Activated T-cell treated with anti-CD3 and anti-CD28 coated beads, Interleukin-2, amount 50 U/mL, for 72 hours (primary cell): ENCODE measurements at regions not wholly inside any gene's neighbourhood (a gene's known extent, or its start where the extent isn't known, plus 50 kb on each side); places are given as distances from the start of the nearest gene placed in this dataset.
"Not testable (repeated sequence)": the region's sequence is repeated elsewhere in the genome, so short reads cannot be mapped to it uniquely, and the experiment has no call there.

Source experiments
- ATAC-seq, 2 donors: fragments of 150-1000 bp; cut with Tn5 transposase; replicated peaks in 1 of 2; 2 replicates each; pipeline ENCODE4 v1.10.0; 2021; ENCODE audit warnings: moderate library complexity in 2 of 2, mild to moderate bottlenecking in 1 of 2
- DNase-seq, 2 donors: peaks; one replicate each; pipeline ENCODE4 v3.0.0; 2021 to 2022; ENCODE audit warnings: mixed read lengths in 1 of 2
- H3K27ac Mint-ChIP-seq: one replicate; pipeline ENCODE4 v1.8.0; 2022; ENCODE audit warnings: mild to moderate bottlenecking, moderate library complexity, mixed read lengths
- H3K27me3 Mint-ChIP-seq: one replicate; pipeline ENCODE4 v1.8.0; 2022; ENCODE audit warnings: low read depth, mixed read lengths
- H3K36me3 Mint-ChIP-seq, 2 donors: one replicate each; pipeline ENCODE4 v1.8.0; 2022; ENCODE audit warnings: mixed read lengths in 2 of 2, mild to moderate bottlenecking in 1 of 2; ENCODE audit not compliant: insufficient read depth in 2 of 2
- H3K4me1 Mint-ChIP-seq: one replicate; pipeline ENCODE4 v1.8.0; 2022; ENCODE audit warnings: low read depth, mixed read lengths
- H3K4me3 Mint-ChIP-seq, 2 donors: one replicate each; pipeline ENCODE4 v1.8.0; 2022; ENCODE audit warnings: mild to moderate bottlenecking in 2 of 2, mixed read lengths in 2 of 2, moderate library complexity in 2 of 2
- H3K9me3 Mint-ChIP-seq, 2 donors: one replicate each; pipeline ENCODE4 v1.8.0; 2022; ENCODE audit warnings: mixed read lengths in 2 of 2

DNA sequence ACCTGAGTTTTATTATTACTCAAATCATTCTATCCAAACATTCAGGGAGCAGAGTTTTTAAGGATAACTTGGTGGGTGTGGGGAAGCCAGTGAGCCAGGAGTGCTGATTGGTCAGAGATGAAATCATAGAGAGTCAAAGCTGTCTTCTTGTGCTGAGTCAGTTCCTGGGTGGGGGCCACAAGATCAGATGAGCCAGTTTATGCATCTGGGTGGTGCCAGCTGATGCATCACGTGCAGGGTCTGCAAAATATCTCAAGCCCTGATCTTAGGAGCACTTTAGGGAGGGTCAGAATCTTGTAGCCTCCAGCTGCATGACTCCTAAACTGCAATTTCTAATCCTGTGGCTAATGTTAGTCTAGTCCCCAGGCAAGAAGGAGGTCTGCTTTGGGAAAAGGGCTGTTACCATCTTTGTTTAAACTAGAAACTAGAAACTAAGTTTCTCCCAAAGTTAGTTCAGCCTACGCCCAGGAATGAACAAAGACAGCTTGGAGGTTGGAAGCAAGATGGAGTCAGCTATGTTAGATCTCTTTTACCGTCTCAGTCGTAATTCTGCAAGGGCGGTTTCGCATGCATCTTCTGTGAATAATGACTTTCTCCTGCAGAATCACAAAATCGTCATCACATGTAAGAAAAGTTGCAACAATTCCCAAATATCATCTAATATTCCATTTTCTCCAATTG, 97.5 kb downstream of the ZNF664 start:
- not testable (repeated sequence) for H3K27me3 Mint-ChIP-seq, H3K4me1 Mint-ChIP-seq, H3K4me3 Mint-ChIP-seq, ATAC-seq, DNase-seq, H3K27ac Mint-ChIP-seq, H3K9me3 Mint-ChIP-seq, H3K36me3 Mint-ChIP-seq

DNA sequence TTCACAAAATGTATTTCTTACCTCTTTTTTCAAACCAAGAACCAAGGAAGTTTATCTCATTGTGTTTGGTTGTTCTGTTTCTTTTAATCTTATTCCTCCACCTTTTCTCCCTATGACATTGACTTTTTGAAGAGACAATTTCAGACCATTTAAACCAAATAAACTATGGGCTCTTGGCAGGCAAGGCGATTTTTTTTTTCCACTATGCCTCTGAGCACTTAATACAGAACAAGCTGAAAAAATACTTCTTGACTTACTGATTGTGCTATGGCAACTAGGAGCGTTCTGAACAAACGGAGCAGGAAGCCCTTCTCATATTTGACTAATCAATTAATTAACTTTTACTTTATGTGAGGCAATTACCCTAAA, 98.0 kb downstream of the ZNF664 start:
- peaks cover 6% of the 10 kb centered on the region for H3K4me1 Mint-ChIP-seq
- ATAC-seq = no peak
- H3K27me3 Mint-ChIP-seq = no peaks in the 10 kb centered on the region
- H3K4me3 Mint-ChIP-seq = no peak overlapping the region
- DNase-seq = no peak
- H3K9me3 Mint-ChIP-seq = no peaks in the 10 kb centered on the region
- H3K36me3 Mint-ChIP-seq = no peaks in the 10 kb centered on the region
- H3K27ac Mint-ChIP-seq = no peak overlapping the region

DNA sequence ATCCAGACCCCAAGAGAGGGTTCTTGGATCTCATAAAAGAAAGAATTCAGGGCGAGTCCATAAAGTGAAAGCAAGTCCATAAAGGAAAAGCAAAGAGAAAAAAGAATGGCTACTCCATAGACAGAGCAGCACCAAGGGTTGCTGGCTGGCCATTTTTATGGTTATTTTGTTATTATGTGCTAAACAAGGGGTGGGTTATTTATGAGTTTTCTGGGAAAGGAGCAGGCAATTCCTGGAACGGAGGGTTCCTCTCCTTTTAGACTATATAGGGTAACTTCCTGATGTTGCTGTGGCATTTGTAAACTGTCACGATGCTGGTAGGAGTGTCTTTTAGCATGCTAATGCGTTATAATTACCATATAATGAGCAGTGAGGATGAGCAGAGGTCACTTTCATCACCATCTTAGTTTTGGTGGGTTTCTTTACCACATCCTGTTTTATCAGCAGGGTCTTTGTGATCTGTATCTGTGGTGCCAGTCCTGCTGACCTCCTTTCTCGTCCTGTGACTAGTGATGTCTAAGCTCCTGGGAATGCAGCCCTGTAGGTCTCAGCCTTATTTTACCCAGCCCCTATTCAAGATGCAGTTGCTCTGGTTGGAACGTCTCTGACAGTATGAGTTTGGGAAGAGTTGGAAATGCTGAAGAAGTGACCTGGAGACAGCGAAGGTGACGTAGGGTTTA, 100.5 kb downstream of the ZNF664 start:
- Mint-ChIP-seq H3K4me3 (no peak overlapping the region), H3K9me3 (no peaks in the 10 kb centered on the region), H3K27ac (no peak overlapping the region), H3K4me1 (peaks cover 6% of the 10 kb centered on the region), H3K27me3 (no peaks in the 10 kb centered on the region), H3K36me3 (no peaks in the 10 kb centered on the region)
- no peak for ATAC-seq
- no peak for DNase-seq

DNA sequence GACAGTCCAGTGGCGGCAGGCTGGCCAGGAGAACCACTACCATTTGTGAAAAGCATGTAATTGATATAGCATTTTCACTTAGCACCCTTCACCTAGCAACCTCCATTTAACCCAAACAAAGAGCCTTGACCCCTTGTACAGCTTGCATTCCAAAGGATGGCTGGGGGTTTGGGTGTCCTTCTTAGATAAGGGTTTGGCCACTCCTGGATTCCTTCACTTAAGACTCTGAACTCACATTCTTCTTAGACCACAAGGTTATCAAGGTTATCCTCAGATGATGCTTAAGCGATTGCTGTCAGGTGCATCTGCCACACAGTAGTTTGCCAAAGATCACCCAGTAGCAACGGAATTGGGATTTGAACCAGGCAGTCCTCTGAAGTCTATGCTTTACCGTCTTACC, 102.8 kb downstream of the ZNF664 start:
- H3K27ac Mint-ChIP-seq = no peak overlapping the region
- ATAC-seq (no peak), DNase-seq (no peak)

DNA sequence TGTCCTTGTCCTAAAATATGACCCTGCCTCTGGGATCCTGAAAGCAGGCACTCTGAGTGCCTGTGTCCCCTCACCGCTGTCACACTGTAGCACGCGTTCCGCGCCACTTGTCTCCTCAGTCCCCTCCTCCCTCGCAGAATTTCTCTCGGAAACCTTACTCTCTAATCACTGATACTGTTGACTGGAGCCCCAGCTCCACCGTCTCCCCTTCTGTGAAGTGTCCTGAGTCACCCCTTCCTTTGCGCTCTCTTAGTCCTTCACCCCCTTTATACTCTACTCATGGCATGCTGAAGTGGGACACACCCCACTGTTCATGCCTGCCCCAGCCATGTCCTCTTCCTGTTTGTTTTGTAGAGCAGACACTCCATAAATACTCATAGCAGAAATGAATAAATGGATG, 104.7 kb downstream of the ZNF664 start:
- Mint-ChIP-seq H3K4me1 (no peaks in the 10 kb centered on the region), H3K27me3 (no peaks in the 10 kb centered on the region), H3K4me3 (no peak overlapping the region), H3K9me3 (no peaks in the 10 kb centered on the region), H3K27ac (no peak overlapping the region), H3K36me3 (no peaks in the 10 kb centered on the region)
- ATAC-seq (no peak), DNase-seq (no peak)

More for the DNA sequence above, 102.8 kb downstream of the ZNF664 start:
- Mint-ChIP-seq H3K4me1 (no peaks in the 10 kb centered on the region), H3K36me3 (no peaks in the 10 kb centered on the region), H3K4me3 (no peak overlapping the region), H3K9me3 (no peaks in the 10 kb centered on the region), H3K27me3 (no peaks in the 10 kb centered on the region)

DNA sequence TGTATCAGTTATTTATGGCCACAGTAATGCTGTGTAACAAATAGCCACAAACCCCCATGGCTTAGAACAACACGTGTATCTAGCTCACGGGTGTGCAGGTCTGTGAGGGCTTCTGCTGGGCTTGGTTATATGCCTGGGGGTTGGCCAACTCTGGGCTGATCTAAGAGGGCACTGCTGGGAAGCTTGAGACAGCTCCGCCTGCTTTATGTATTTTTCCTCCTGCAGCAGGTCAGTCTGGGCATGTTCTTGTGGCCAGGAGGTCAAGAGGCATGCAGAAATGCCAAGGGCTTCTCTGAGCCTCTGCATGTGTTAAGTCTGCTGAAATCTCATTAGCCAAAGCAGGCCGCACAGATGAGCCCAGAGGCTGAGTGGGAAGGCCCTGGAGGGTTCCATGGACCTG, 105.8 kb downstream of the ZNF664 start:
- Mint-ChIP-seq H3K4me1 (no peaks in the 10 kb centered on the region), H3K27ac (no peak overlapping the region), H3K4me3 (no peak overlapping the region), H3K9me3 (no peaks in the 10 kb centered on the region), H3K36me3 (no peaks in the 10 kb centered on the region), H3K27me3 (no peaks in the 10 kb centered on the region)
- no peak for ATAC-seq
- DNase-seq = no peak

DNA sequence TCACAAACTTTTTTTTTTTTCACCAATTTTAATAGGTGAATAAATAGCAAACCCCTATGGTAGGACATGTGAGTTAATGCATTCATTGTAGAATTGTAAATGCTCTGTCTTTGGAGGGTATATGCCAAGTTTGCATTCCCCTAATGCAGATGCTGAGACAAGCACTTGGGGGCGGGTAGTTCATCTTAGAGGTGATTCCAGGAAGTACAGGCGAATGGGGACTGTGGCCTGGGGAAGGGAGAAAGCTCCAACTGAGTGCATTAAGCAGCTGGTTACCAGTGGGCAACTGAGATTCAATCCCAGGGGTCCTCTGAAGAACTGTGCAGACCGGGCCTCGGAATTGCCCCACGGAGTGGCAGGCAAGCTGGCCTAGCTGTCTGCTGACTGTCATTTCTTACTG, 107.6 kb downstream of the ZNF664 start:
- Mint-ChIP-seq H3K27ac (no peak overlapping the region), H3K4me1 (no peaks in the 10 kb centered on the region), H3K9me3 (no peaks in the 10 kb centered on the region), H3K27me3 (no peaks in the 10 kb centered on the region), H3K4me3 (no peak overlapping the region), H3K36me3 (no peaks in the 10 kb centered on the region)
- DNase-seq (no peak), ATAC-seq (no peak)

DNA sequence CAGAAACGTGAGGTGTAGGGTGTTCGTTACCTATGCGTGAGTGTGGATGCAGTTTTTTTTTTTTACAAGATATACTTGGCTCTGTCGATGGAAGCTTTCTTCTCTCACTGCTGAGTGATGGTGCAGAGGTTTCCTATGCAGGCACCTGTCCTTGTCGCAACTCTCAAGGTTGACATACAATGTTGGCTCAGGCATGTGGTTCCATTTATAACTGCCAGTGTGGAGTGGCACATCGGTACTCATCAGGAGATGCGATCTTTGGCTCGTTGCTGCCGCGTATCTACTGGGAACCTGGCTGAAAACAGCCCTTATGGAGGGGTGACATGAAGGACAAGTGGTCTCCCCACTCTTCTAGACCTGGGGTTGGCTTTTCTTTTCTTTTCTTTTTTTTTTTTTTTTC, 109.0 kb downstream of the ZNF664 start:
- no peak for ATAC-seq
- Mint-ChIP-seq H3K4me3 (no peak overlapping the region), H3K27me3 (no peaks in the 10 kb centered on the region), H3K9me3 (no peaks in the 10 kb centered on the region), H3K36me3 (no peaks in the 10 kb centered on the region), H3K4me1 (no peaks in the 10 kb centered on the region), H3K27ac (no peak overlapping the region)
- no peak for DNase-seq

DNA sequence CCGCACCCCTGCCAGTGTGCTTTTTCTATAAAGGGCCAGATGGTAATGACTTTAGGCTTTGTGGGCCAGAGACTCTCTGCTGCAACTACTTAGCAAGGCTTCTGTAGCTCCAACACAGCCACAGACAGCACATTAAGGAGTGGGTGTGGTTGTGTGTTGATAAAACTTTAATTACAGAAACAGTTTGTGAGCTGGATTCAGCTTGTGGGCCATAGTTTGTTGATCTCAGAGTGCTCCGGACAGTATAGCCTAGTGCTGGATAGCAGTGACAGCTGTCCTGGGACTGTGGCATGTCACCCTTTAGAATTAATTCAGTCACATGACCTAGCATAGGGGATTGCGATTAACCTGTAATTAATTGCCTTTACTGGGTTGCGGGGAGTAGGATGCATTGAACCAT, 109.7 kb downstream of the ZNF664 start:
- Mint-ChIP-seq H3K4me3 (no peak overlapping the region), H3K27ac (no peak overlapping the region), H3K4me1 (no peaks in the 10 kb centered on the region), H3K9me3 (no peaks in the 10 kb centered on the region), H3K27me3 (no peaks in the 10 kb centered on the region), H3K36me3 (no peaks in the 10 kb centered on the region)
- DNase-seq (no peak), ATAC-seq (no peak)

DNA sequence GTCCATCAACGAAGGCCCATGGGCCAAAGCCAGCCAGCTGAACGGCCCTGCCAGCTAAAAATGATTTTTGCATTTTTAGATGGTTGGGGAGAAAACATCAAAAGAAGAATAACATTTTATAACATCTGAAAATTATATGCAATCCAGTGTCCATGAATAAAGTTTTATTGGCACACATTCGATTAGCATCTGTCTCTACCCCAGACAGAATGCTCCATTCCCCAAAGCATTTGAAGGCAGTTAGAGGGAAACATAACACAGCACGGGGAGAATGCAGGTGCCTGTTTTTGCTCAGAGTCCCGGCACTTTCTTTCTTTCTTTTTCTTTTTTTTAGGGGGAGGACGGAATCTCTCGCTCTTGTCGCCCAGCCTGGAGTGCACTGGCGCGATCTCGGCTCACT, 110.7 kb downstream of the ZNF664 start:
- Mint-ChIP-seq H3K27ac (no peak overlapping the region), H3K4me3 (no peak overlapping the region), H3K36me3 (no peaks in the 10 kb centered on the region), H3K9me3 (no peaks in the 10 kb centered on the region), H3K27me3 (no peaks in the 10 kb centered on the region), H3K4me1 (no peaks in the 10 kb centered on the region)
- ATAC-seq (no peak), DNase-seq (no peak)

DNA sequence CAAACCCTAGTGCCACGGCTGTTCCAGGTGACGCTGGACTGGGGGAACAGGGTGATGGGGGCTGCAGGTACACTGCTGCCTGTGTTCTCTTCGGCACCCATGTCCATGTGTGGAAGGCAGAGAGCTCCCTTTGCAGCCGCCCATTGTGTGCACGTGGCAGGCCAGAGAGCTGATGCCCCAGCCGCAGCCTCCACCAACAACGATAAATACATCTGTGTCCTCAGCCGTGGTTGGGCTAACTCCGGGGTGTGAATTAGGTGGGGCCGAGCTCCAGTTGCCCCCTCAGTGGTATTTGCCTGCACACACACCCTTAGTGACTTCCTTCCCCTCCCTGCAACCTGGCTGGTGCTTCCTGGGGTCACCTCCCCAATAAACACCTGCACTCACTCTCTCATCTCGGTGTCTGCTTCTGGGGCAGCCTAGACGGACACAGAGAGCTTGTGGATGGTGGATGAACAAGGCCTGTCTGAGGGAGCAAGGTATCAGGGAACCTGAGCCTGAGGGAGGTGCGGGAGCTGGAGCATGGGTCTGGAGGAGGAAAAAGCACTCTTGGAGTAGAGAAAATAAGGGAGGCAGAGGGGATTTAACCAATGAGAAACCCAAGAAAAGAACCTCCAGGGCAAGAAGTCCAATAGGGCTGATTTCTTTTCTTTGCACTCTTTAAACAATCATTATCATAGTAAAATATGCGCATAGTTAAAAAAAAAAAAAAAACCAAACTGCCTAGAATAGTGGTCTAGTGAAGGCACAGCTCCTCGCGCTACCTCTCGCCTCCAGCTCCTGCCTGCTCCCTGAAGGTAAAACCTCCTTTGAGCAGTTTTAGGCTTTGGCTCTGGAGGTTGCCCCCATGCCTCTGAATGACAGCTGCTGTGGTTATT, 112.6 kb downstream of the ZNF664 start:
- ATAC-seq = no peak
- no peak overlapping the region for H3K4me3 Mint-ChIP-seq
- no peaks in the 10 kb centered on the region for H3K27me3 Mint-ChIP-seq
- no peaks in the 10 kb centered on the region for H3K9me3 Mint-ChIP-seq
- no peak overlapping the region for H3K27ac Mint-ChIP-seq
- no peaks in the 10 kb centered on the region for H3K36me3 Mint-ChIP-seq
- no peak for DNase-seq
- no peaks in the 10 kb centered on the region for H3K4me1 Mint-ChIP-seq

DNA sequence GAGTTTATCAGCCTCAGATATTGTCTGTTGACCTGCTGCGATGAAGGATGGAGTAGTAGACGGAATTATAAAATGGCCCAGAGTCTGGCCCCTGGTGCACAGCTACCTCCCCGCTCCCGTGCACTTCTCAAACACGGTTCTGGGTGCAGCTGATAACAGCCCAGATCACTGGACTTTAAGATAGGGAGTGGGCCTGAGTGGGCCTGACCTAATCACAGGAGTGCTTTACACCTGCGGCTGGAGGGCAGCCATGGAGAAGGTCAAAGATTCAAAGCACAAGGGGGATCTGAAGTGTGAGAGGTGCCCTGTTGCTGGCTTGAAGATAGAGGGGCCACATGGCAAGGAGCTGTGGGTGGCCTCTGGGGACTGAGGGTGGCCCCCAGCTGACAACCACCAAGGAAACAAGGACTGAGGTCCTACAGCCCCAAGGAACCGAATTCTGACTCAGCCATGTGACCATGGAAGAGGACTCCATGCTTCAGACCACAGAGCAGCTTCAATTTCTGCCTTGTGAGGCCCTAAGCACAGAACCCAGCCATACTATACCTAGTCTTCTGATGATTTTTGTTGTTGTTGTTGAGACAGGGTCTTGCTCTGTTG, 113.4 kb downstream of the ZNF664 start:
- no peaks in the 10 kb centered on the region for H3K27me3 Mint-ChIP-seq
- no peak overlapping the region for H3K27ac Mint-ChIP-seq
- DNase-seq (no peak), ATAC-seq (no peak)
- H3K36me3 Mint-ChIP-seq = no peaks in the 10 kb centered on the region
- H3K9me3 Mint-ChIP-seq = no peaks in the 10 kb centered on the region
- H3K4me1 Mint-ChIP-seq = no peaks in the 10 kb centered on the region
- no peak overlapping the region for H3K4me3 Mint-ChIP-seq
